SK-N-MC (cell line): ENCODE measurements at regions not wholly inside any gene's neighbourhood (a gene's known extent, or its start where the extent isn't known, plus 50 kb on each side); places are given as distances from the start of the nearest gene placed in this dataset.
"Not testable (repeated sequence)": the region's sequence is repeated elsewhere in the genome, so short reads cannot be mapped to it uniquely, and the experiment has no call there.

ENCODE experiments used
- DNase-seq: peaks from one replicate; pipeline ENCODE4 v3.0.0-alpha.2; 2011; ENCODE audit warnings: low read depth, low spot score
- H3K27ac ChIP-seq: fragments of 200-600 bp; sonication (generic); 2 replicates; pipeline ENCODE4 v1.5.1; 2016; ENCODE audit warnings: mixed run types
- H3K36me3 ChIP-seq: fragments of 200-600 bp; sonication (generic); 2 replicates; pipeline ENCODE4 v1.6.1; 2017; ENCODE audit warnings: antibody characterized with exemption, low read length, mixed read lengths; ENCODE audit not compliant: insufficient read depth
- H3K4me3 ChIP-seq: fragments of 200-600 bp; sonication (generic); 2 replicates; pipeline ENCODE4 v1.5.1; 2016
- H3K9ac ChIP-seq: fragments of 200-600 bp; sonication (generic); 2 replicates; pipeline ENCODE4 v1.8.0; 2017; ENCODE audit warnings: mixed run types, mixed read lengths; ENCODE audit not compliant: insufficient read length
- H3K9me3 ChIP-seq: fragments of 200-600 bp; sonication (generic); 2 replicates; pipeline ENCODE4 v1.6.1; 2017; ENCODE audit warnings: low read depth, mild to moderate bottlenecking, antibody characterized with exemption, low read length, moderate library complexity, mixed read lengths
- EZH2 ChIP-seq: fragments of 200-600 bp; sonication (generic); IDR thresholded peaks from one replicate; pipeline ENCODE4 v1.6.1; 2017; ENCODE audit warnings: antibody characterized with exemption
- FOXP2 ChIP-seq: optimal IDR thresholded peaks from 2 replicates; pipeline ENCODE3; 2011; ENCODE audit warnings: mild to moderate bottlenecking, moderate library complexity; ENCODE audit not compliant: insufficient read depth; ENCODE audit errors: extremely low read length, control extremely low read depth
- POLR2AphosphoS5 ChIP-seq: IDR thresholded peaks from 2 replicates; pipeline ENCODE4 v1.6.1; 2012; ENCODE audit warnings: mild to moderate bottlenecking, low read depth, low read length, borderline replicate concordance

- no peak overlapping the region for H3K4me3 ChIP-seq
- no peak for DNase-seq
- H3K36me3 ChIP-seq: no peaks in the 10 kb centered on the region
- H3K9ac ChIP-seq: no peak overlapping the region
- H3K9me3 ChIP-seq: no peaks in the 10 kb centered on the region
- TF ChIP-seq EZH2 (no peak), FOXP2 (no peak), POLR2AphosphoS5 (no peak)
- no peak overlapping the region for H3K27ac ChIP-seq
These were observed 151.2 kb downstream of the C12orf75 start for GRCh38 chr12:105481392-105482300.

- Histone ChIP-seq H3K27ac (no peak overlapping the region), H3K9ac (no peak overlapping the region), H3K36me3 (no peaks in the 10 kb centered on the region), H3K9me3 (no peaks in the 10 kb centered on the region), H3K4me3 (no peak overlapping the region)
- no peak for DNase-seq
- TF ChIP-seq EZH2 (no peak), FOXP2 (no peak), POLR2AphosphoS5 (no peak)
These were observed 152.5 kb downstream of the C12orf75 start for GRCh38 chr12:105482951-105483350.

- DNase-seq: no peak
- no peak overlapping the region for H3K27ac ChIP-seq
- no peaks in the 10 kb centered on the region for H3K9me3 ChIP-seq
- TF ChIP-seq POLR2AphosphoS5: no peak
- TF ChIP-seq FOXP2: no peak
- TF ChIP-seq EZH2: no peak
- H3K4me3 ChIP-seq: no peak overlapping the region
- no peaks in the 10 kb centered on the region for H3K36me3 ChIP-seq
- no peak overlapping the region for H3K9ac ChIP-seq
These were observed 153.2 kb downstream of the C12orf75 start for GRCh38 chr12:105483691-105484090.

GRCh38 chr12:105485321-105485910 is 154.9 kb downstream of the C12orf75 start:
- TF ChIP-seq EZH2 (no peak), POLR2AphosphoS5 (no peak), FOXP2 (no peak)
- Histone ChIP-seq H3K4me3 (no peak overlapping the region), H3K9me3 (no peaks in the 10 kb centered on the region), H3K9ac (no peak overlapping the region), H3K36me3 (no peaks in the 10 kb centered on the region), H3K27ac (no peak overlapping the region)
- DNase-seq: no peak

GRCh38 chr12:105485921-105486320 is 155.4 kb downstream of the C12orf75 start:
- no peak overlapping the region for H3K27ac ChIP-seq
- TF ChIP-seq FOXP2: no peak
- TF ChIP-seq POLR2AphosphoS5: no peak
- TF ChIP-seq EZH2: no peak
- no peak overlapping the region for H3K4me3 ChIP-seq
- H3K9me3 ChIP-seq: no peaks in the 10 kb centered on the region
- no peaks in the 10 kb centered on the region for H3K36me3 ChIP-seq
- DNase-seq: no peak
- H3K9ac ChIP-seq: no peak overlapping the region

GRCh38 chr12:105487963-105488362 is 157.5 kb downstream of the C12orf75 start:
- Histone ChIP-seq H3K9me3 (no peaks in the 10 kb centered on the region), H3K9ac (no peak overlapping the region), H3K4me3 (no peak overlapping the region), H3K36me3 (no peaks in the 10 kb centered on the region), H3K27ac (no peak overlapping the region)
- TF ChIP-seq EZH2: no peak
- TF ChIP-seq FOXP2: no peak
- TF ChIP-seq POLR2AphosphoS5: no peak
- DNase-seq: no peak

GRCh38 chr12:105492591-105493545 is 162.4 kb downstream of the C12orf75 start:
- no peak for TF ChIP-seq FOXP2
- TF ChIP-seq EZH2: no peak
- no peak for TF ChIP-seq POLR2AphosphoS5
- no peak overlapping the region for H3K9ac ChIP-seq
- DNase-seq: no peak

GRCh38 chr12:105499205-105499604 is 168.7 kb downstream of the C12orf75 start:
- no peak for DNase-seq
- H3K9ac ChIP-seq: no peak overlapping the region
- H3K9me3 ChIP-seq: no peaks in the 10 kb centered on the region
- no peak overlapping the region for H3K27ac ChIP-seq
- H3K36me3 ChIP-seq: no peaks in the 10 kb centered on the region
- TF ChIP-seq EZH2 (no peak), FOXP2 (no peak), POLR2AphosphoS5 (no peak)
- no peak overlapping the region for H3K4me3 ChIP-seq

More at GRCh38 chr12:105492591-105493545, 162.4 kb downstream of the C12orf75 start:
- no peaks in the 10 kb centered on the region for H3K36me3 ChIP-seq
- no peak overlapping the region for H3K4me3 ChIP-seq
- H3K9me3 ChIP-seq: no peaks in the 10 kb centered on the region
- no peak overlapping the region for H3K27ac ChIP-seq

GRCh38 chr12:105500676-105501075 is 170.2 kb downstream of the C12orf75 start:
- not testable (repeated sequence) for H3K27ac ChIP-seq, DNase-seq, H3K9me3 ChIP-seq, H3K36me3 ChIP-seq, H3K9ac ChIP-seq, H3K4me3 ChIP-seq
